ENCODE measurements at regions not wholly inside any gene's neighbourhood (a gene's known extent, or its start where the extent isn't known, plus 50 kb on each side); places are given as distances from the start of the nearest gene placed in this dataset.
"Not testable (repeated sequence)": the region's sequence is repeated elsewhere in the genome, so short reads cannot be mapped to it uniquely, and the experiment has no call there.

GRCh38 chr3:20622304-20622703 is 436.3 kb upstream of the SGO1 start:
- intact Hi-C loops (cut with DNase I; ENCODE audit: low total_unique reads), result no loop called here
- Histone ChIP-seq H3K36me3 (ENCODE audit: low read depth, missing control alignments) (no peaks in the 10 kb centered on the region), H3K4me1 (no peaks in the 10 kb centered on the region), H3K9me3 (no peaks in the 10 kb centered on the region), H3K27me3 (no peaks in the 10 kb centered on the region), H3K27ac (no peak overlapping the region), H3K4me3 (no peak overlapping the region)
- 85 to 89% methylated on average over 6 of the region's 6 CpGs for WGBS, 2 donors
- DNase-seq, result no peak
- TF ChIP-seq POLR2A (IDR thresholded peaks at IDR 0.05), result no peak

- H3K9me3 ChIP-seq; DNase-seq; H3K4me3 ChIP-seq; H3K4me1 ChIP-seq; H3K36me3 ChIP-seq (ENCODE audit: low read depth, missing control alignments); intact Hi-C loops (cut with DNase I; ENCODE audit: low total_unique reads); H3K27ac ChIP-seq; H3K27me3 ChIP-seq: not testable (repeated sequence)
- WGBS, 2 donors, result 68 to 83% methylated on average over 3 of the region's 3 CpGs
Observed at GRCh38 chr3:20618621-20619020, 432.6 kb upstream of the SGO1 start.

GRCh38 chr3:20618181-20618580 is 432.2 kb upstream of the SGO1 start:
- DNase-seq; intact Hi-C loops (cut with DNase I; ENCODE audit: low total_unique reads): not testable (repeated sequence)

GRCh38 chr3:20615982-20616381 is 430.0 kb upstream of the SGO1 start:
- DNase-seq; H3K27me3 ChIP-seq; H3K36me3 ChIP-seq (ENCODE audit: low read depth, missing control alignments); H3K4me3 ChIP-seq; intact Hi-C loops (cut with DNase I; ENCODE audit: low total_unique reads); H3K4me1 ChIP-seq; H3K27ac ChIP-seq; H3K9me3 ChIP-seq: not testable (repeated sequence)

More at GRCh38 chr3:20618181-20618580, 432.2 kb upstream of the SGO1 start:
- not testable (repeated sequence) for H3K4me3 ChIP-seq; H3K27me3 ChIP-seq; H3K4me1 ChIP-seq; H3K27ac ChIP-seq; H3K36me3 ChIP-seq (ENCODE audit: low read depth, missing control alignments); H3K9me3 ChIP-seq
- 71 to 81% methylated on average over 7 of the region's 7 CpGs for WGBS, 2 donors

GRCh38 chr3:20608054-20608738 is 422.2 kb upstream of the SGO1 start:
- no peaks in the 10 kb centered on the region for H3K27me3 ChIP-seq
- H3K36me3 ChIP-seq (ENCODE audit: low read depth, missing control alignments), result no peaks in the 10 kb centered on the region
- no peak for TF ChIP-seq POLR2A (IDR thresholded peaks at IDR 0.05)
- no peak for TF ChIP-seq CTCF (IDR thresholded peaks at IDR 0.05)
- H3K9me3 ChIP-seq, result no peaks in the 10 kb centered on the region
- no peaks in the 10 kb centered on the region for H3K4me1 ChIP-seq
- H3K27ac ChIP-seq, result no peak overlapping the region
- DNase-seq, result no peak
- WGBS, 2 donors, result 83 to 86% methylated on average over 4 to 5 of the region's 5 CpGs
- no peak overlapping the region for H3K4me3 ChIP-seq
- intact Hi-C loops (cut with DNase I; ENCODE audit: low total_unique reads), result no loop called here

- Histone ChIP-seq H3K4me1 (no peaks in the 10 kb centered on the region), H3K27me3 (no peaks in the 10 kb centered on the region), H3K36me3 (ENCODE audit: low read depth, missing control alignments) (no peaks in the 10 kb centered on the region), H3K27ac (no peak overlapping the region), H3K9me3 (no peaks in the 10 kb centered on the region), H3K4me3 (no peak overlapping the region)
- intact Hi-C loops (cut with DNase I; ENCODE audit: low total_unique reads), result no loop called here
- no peak for TF ChIP-seq CTCF (IDR thresholded peaks at IDR 0.05)
- TF ChIP-seq POLR2A (IDR thresholded peaks at IDR 0.05), result no peak
- no peak for DNase-seq
Observed at GRCh38 chr3:20604659-20605058, 418.7 kb upstream of the SGO1 start.

- no peaks in the 10 kb centered on the region for H3K36me3 ChIP-seq (ENCODE audit: low read depth, missing control alignments)
- TF ChIP-seq CTCF (IDR thresholded peaks at IDR 0.05) (no peak), POLR2A (IDR thresholded peaks at IDR 0.05) (no peak)
- H3K27ac ChIP-seq, result no peak overlapping the region
- 69 to 88% methylated on average over 5 of the region's 5 CpGs for WGBS, 2 donors
- DNase-seq, result no peak
- no peak overlapping the region for H3K4me3 ChIP-seq
- intact Hi-C loops (cut with DNase I; ENCODE audit: low total_unique reads), result no loop called here
- H3K9me3 ChIP-seq, result no peaks in the 10 kb centered on the region
- no peaks in the 10 kb centered on the region for H3K27me3 ChIP-seq
- no peaks in the 10 kb centered on the region for H3K4me1 ChIP-seq
Observed at GRCh38 chr3:20589275-20589674, 403.3 kb upstream of the SGO1 start.

All from testis (tissue), 2 donors.